AG04450 (cell line): ENCODE measurements at regions not wholly inside any gene's neighbourhood (a gene's known extent, or its start where the extent isn't known, plus 50 kb on each side); places are given as distances from the start of the nearest gene placed in this dataset.

Experiments
- CTCF ChIA-PET: fragments of 300-600, 350-600 bp; formaldehyde crosslinking; extraction: SDS; loops from one replicate; lab custom pipeline; 2022; ENCODE audit warnings: antibody characterized with exemption, inconsistent platforms; lab: Charles Lee
- POLR2A ChIA-PET: fragments of 350-600 bp; formaldehyde crosslinking; extraction: SDS; loops from one replicate; lab custom pipeline; 2021; ENCODE audit warnings: antibody characterized with exemption, inconsistent platforms; lab: Yijun Ruan, JAX
- DNase-seq: peaks from one replicate; pipeline ENCODE4 v3.0.0-alpha.2; 2011; ENCODE audit warnings: low read depth, low spot score
- H3K27ac ChIP-seq: one replicate; pipeline ENCODE4 v1.5.1; 2012; ENCODE audit warnings: low read depth, low read length, control low read depth
- H3K27me3 ChIP-seq: one replicate; pipeline ENCODE4 v1.6.0; 2012; ENCODE audit warnings: low read length; ENCODE audit not compliant: control insufficient read depth, insufficient read depth
- H3K4me3 ChIP-seq: 2 replicates; pipeline ENCODE4 v1.5.1; 2011; ENCODE audit warnings: mild to moderate bottlenecking, low read depth, low read length, control low read depth
- H3K9me3 ChIP-seq: 2 replicates; pipeline ENCODE4 v1.5.1; 2012; ENCODE audit warnings: low read length; ENCODE audit not compliant: control insufficient read depth, insufficient read depth
- CTCF ChIP-seq: IDR thresholded peaks from 2 replicates; pipeline ENCODE4 v1.5.1; 2011; ENCODE audit warnings: low read depth, low read length, control low read depth, inconsistent platforms

GRCh38 chr7:67765481-67766175, 769.0 kb downstream of the TYW1 start:
- DNase-seq, result no peak
- ChIA-PET POLR2A (no interaction called here), CTCF (interaction anchor here (1.0 kb wide), 1 partner anchor 9 kb away, joined by 3 read pairs; no protein-coding TSS in a partner anchor)
- TF ChIP-seq CTCF, result no peak
- Histone ChIP-seq H3K27ac (no peak overlapping the region), H3K4me3 (no peak overlapping the region), H3K27me3 (no peaks in the 10 kb centered on the region), H3K9me3 (peaks cover 26% of the 10 kb centered on the region)

GRCh38 chr7:67766906-67767410, 770.3 kb downstream of the TYW1 start:
- Histone ChIP-seq H3K4me3 (no peak overlapping the region), H3K27me3 (no peaks in the 10 kb centered on the region), H3K27ac (no peak overlapping the region), H3K9me3 (peaks cover 40% of the 10 kb centered on the region)
- CTCF ChIA-PET, result interaction anchor here (1.0 kb wide), 1 partner anchor 8 kb away, joined by 3 read pairs; no protein-coding TSS in a partner anchor
- TF ChIP-seq CTCF, result no peak
- DNase-seq, result no peak
- POLR2A ChIA-PET, result no interaction called here

- Histone ChIP-seq H3K27ac (no peak overlapping the region), H3K4me3 (no peak overlapping the region), H3K9me3 (peaks cover 66% of the 10 kb centered on the region), H3K27me3 (no peaks in the 10 kb centered on the region)
- ChIA-PET CTCF (no interaction called here), POLR2A (no interaction called here)
- no peak for DNase-seq
- TF ChIP-seq CTCF, result no peak
Observed at GRCh38 chr7:67771846-67772605, 775.4 kb downstream of the TYW1 start.

- TF ChIP-seq CTCF, result no peak
- no peak for DNase-seq
- H3K27me3 ChIP-seq, result no peaks in the 10 kb centered on the region
- no peak overlapping the region for H3K27ac ChIP-seq
- no peak overlapping the region for H3K4me3 ChIP-seq
- ChIA-PET POLR2A (no interaction called here), CTCF (no interaction called here)
- peaks cover 62% of the 10 kb centered on the region for H3K9me3 ChIP-seq
Observed at GRCh38 chr7:67773081-67773480, 776.4 kb downstream of the TYW1 start.

GRCh38 chr7:67777119-67777518, 780.5 kb downstream of the TYW1 start:
- ChIA-PET CTCF (no interaction called here), POLR2A (no interaction called here)
- no peak overlapping the region for H3K4me3 ChIP-seq
- peaks cover 38% of the 10 kb centered on the region for H3K9me3 ChIP-seq
- no peak for DNase-seq
- H3K27ac ChIP-seq, result no peak overlapping the region
- TF ChIP-seq CTCF, result no peak
- no peaks in the 10 kb centered on the region for H3K27me3 ChIP-seq
